ENCODE measurements at regions not wholly inside any gene's neighbourhood (a gene's known extent, or its start where the extent isn't known, plus 50 kb on each side); places are given as distances from the start of the nearest gene placed in this dataset.

DNA sequence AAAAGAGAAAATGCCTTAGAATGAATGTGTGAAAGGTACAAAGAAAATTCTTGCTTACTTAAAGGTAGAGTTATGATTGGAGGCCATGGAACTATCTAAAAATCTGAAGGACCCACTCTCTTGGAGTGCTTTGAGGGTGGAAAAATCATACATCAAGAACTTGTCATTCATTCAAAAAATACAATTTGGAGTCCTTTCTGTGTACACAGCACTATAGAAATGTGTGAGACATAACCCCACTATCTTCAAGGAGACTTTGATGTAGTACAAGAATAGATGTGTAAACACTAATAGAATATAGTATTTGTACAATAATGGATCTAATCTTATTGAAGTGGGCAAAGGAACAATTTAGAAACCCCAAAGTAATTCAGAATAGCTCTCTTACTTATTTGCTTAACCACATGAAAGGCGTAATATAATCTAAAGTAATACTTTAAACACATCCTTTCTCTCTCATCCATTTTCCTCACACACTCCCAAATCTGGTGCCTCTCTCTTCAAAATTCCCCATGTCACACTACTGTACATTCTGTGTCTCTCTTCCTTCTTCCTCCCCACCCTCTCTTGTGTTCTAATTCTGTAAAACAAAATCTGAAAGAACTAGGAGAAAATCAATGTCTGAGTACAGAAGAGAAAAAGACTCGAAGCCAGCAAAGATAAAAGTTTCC is 166.7 kb downstream of the DNAJB9 start:
- no peak overlapping the region for H3K27ac ChIP-seq
- ATAC-seq (peak; percentile 91), DNase-seq (peak in 2 of 4 donors; percentile 48 to 73)
- peaks cover 0 to 2% of the 10 kb centered on the region in 2 donors for H3K27me3 ChIP-seq
- H3K9me3 ChIP-seq = no peaks in the 10 kb centered on the region
- TF ChIP-seq, protein P1, sequence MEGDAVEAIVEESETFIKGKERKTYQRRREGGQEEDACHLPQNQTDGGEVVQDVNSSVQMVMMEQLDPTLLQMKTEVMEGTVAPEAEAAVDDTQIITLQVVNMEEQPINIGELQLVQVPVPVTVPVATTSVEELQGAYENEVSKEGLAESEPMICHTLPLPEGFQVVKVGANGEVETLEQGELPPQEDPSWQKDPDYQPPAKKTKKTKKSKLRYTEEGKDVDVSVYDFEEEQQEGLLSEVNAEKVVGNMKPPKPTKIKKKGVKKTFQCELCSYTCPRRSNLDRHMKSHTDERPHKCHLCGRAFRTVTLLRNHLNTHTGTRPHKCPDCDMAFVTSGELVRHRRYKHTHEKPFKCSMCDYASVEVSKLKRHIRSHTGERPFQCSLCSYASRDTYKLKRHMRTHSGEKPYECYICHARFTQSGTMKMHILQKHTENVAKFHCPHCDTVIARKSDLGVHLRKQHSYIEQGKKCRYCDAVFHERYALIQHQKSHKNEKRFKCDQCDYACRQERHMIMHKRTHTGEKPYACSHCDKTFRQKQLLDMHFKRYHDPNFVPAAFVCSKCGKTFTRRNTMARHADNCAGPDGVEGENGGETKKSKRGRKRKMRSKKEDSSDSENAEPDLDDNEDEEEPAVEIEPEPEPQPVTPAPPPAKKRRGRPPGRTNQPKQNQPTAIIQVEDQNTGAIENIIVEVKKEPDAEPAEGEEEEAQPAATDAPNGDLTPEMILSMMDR (IDR thresholded peaks at IDR 0.05) = no peak
- H3K36me3 ChIP-seq = no peaks in the 10 kb centered on the region
- intact Hi-C loops (cut with DNase I) = no loop called here
- H3K4me1 ChIP-seq = no peaks in the 10 kb centered on the region
- H3K4me3 ChIP-seq = no peak overlapping the region

DNA sequence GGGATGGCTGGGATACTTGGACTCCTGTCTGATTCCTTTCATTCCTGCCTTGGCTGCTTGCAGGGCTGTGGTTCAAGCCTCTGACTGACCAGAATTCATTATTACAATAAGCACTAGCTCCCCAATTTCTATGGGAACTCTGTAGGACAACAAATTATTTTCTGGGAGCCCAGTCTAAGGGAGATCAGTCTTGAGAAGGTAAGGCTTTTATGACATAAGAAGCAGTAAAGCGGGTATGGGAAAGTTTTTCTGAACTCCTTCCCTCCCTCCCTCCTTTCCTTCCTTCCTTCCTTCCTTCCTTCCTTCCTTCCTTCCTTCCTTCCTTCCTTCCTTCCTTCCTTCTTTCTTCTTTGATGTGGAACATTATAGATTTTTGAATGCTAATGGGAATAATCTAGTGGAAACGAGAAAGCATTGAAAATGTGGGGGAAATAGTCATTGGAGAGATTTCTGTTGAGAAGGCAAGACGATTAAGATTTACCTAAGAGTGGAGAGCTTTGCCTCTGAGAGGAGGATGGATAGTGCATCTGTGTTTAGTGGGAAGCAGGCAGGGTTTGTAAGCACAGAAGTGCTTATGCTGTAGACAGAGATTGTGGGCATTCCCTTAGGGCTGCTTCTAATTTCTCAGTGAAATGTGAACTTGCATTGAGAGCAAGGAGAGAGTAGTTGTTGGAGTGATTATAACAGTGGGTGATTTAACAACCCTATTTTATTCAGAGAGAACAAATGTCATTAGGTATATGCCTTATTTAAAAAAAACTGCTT is 201.5 kb downstream of the DNAJB9 start:
- intact Hi-C loops (cut with DNase I) = no loop called here
- no peaks in the 10 kb centered on the region for H3K4me1 ChIP-seq
- TF ChIP-seq, protein P1 (IDR thresholded peaks at IDR 0.05) = no peak
- no peaks in the 10 kb centered on the region for H3K27me3 ChIP-seq
- H3K36me3 ChIP-seq = no peaks in the 10 kb centered on the region
- H3K27ac ChIP-seq = no peak overlapping the region
- DNase-seq (no peak), ATAC-seq (no peak)
- H3K9me3 ChIP-seq = no peaks in the 10 kb centered on the region
- no peak overlapping the region for H3K4me3 ChIP-seq

DNA sequence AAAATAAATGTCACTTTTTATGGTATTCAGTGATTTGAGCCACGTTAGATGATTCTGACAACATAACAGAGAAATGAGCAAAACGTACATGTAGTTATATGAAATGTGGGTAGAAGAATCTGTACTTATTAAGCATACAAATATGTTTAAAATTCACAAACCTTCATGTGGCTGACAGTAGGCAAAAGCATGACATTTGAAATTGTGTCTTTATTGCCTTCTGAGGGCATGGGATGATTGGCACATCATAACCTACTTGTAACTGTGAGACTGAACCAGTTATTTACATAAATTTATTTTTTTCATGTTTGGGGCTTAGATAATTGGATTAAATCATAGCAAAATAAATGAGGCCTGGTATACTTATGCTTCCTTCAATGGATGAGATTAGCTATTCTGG is 202.2 kb downstream of the DNAJB9 start:
- no peaks in the 10 kb centered on the region for H3K4me1 ChIP-seq

DNA sequence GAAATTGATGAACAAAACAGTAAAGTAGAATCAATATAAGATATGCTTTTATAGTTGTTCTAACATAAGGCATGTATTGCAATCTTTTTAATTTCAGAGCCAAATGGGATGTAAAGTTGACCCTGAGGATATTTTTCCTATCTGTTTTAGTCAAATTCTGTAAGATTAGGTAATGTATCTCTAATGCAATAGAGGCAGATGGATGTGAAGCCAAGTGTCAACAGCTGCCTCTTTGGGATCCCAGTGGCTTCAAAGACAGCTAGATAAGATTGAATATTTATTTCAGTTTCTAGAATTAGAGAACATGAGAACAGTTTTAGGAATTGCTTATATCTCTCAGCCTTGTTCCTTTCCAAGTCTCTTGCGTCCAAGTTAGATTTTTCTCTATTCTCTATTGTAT is 208.3 kb downstream of the DNAJB9 start:
- peak in 1 of 4 donors; percentile 24 for DNase-seq
- TF ChIP-seq, protein P1 (IDR thresholded peaks at IDR 0.05) = no peak

More for the DNA sequence above, 202.2 kb downstream of the DNAJB9 start:
- TF ChIP-seq, protein P1 (IDR thresholded peaks at IDR 0.05) = no peak
- ATAC-seq = no peak
- Histone ChIP-seq H3K36me3 (no peaks in the 10 kb centered on the region), H3K9me3 (no peaks in the 10 kb centered on the region), H3K4me3 (no peak overlapping the region), H3K27me3 (no peaks in the 10 kb centered on the region), H3K27ac (no peak overlapping the region)
- no peak for DNase-seq
- intact Hi-C loops (cut with DNase I) = no loop called here

DNA sequence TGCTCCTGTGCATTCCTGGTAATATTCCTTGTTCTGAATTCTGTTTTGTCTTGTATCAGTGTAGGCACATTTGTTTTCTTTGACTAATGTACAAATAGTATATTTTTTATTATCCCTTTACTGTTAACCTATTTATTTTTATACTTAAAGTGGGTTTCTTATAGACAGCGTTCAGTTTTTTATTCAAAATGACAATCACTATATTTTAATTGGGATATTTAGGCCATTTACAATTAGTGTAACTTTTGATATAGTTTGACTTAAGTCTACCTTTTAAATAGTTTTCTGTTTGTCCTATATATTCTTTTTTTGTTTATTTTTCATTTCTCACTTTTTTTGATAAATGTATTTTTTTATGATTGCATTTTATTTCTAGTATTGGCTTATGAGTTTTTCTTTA is 219.8 kb downstream of the DNAJB9 start:
- Histone ChIP-seq H3K27me3 (no peaks in the 10 kb centered on the region), H3K27ac (no peak overlapping the region), H3K36me3 (no peaks in the 10 kb centered on the region), H3K4me1 (no peaks in the 10 kb centered on the region), H3K9me3 (peaks cover 0 to 29% of the 10 kb centered on the region in 2 donors), H3K4me3 (no peak overlapping the region)
- no peak for ATAC-seq
- no peak for DNase-seq
- intact Hi-C loops (cut with DNase I) = no loop called here
- TF ChIP-seq, protein P1 (IDR thresholded peaks at IDR 0.05) = no peak

More for the DNA sequence above, 208.3 kb downstream of the DNAJB9 start:
- no peak overlapping the region for H3K27ac ChIP-seq
- no peaks in the 10 kb centered on the region for H3K9me3 ChIP-seq
- intact Hi-C loops (cut with DNase I) = no loop called here
- no peaks in the 10 kb centered on the region for H3K27me3 ChIP-seq
- H3K36me3 ChIP-seq = no peaks in the 10 kb centered on the region
- no peak for ATAC-seq
- no peaks in the 10 kb centered on the region for H3K4me1 ChIP-seq
- H3K4me3 ChIP-seq = no peak overlapping the region
